ENCODE measurements at regions not wholly inside any gene's neighbourhood (a gene's known extent, or its start where the extent isn't known, plus 50 kb on each side); places are given as distances from the start of the nearest gene placed in this dataset.

GRCh38 chr14:29169408-29169807, 402.8 kb downstream of the FOXG1 start:
- Histone ChIP-seq H3K4me1 (ENCODE audit: low read depth, poor library complexity, severe bottlenecking) (no peaks in the 10 kb centered on the region), H3K36me3 (ENCODE audit: insufficient read depth) (no peaks in the 10 kb centered on the region), H3K9ac (no peak overlapping the region), H3K79me2 (ENCODE audit: insufficient read depth, low read depth) (no peaks in the 10 kb centered on the region), H3K27ac (no peak overlapping the region), H4K20me1 (ENCODE audit: insufficient read depth) (no peaks in the 10 kb centered on the region), H3K4me2 (no peak overlapping the region), H2AFZ (ENCODE audit: low read depth) (no peak overlapping the region), H3K4me3 (IDR thresholded peaks at IDR 0.05; ENCODE audit: insufficient read depth, low read depth, low read length) (no peak overlapping the region), H3K27me3 (ENCODE audit: insufficient read depth, low read depth) (no peaks in the 10 kb centered on the region)
- no peak for TF ChIP-seq CTCF (conservative IDR thresholded peaks at IDR 0.05; ENCODE audit: low read depth, low read length)

- H3K4me3 ChIP-seq (IDR thresholded peaks at IDR 0.05; ENCODE audit: insufficient read depth, low read depth, low read length): no peak overlapping the region
Observed at GRCh38 chr14:29175706-29176105, 409.1 kb downstream of the FOXG1 start.

GRCh38 chr14:29176876-29177275, 410.3 kb downstream of the FOXG1 start:
- Histone ChIP-seq H3K36me3 (ENCODE audit: insufficient read depth) (no peaks in the 10 kb centered on the region), H3K27ac (no peak overlapping the region), H2AFZ (ENCODE audit: low read depth) (no peak overlapping the region), H3K9ac (no peak overlapping the region), H4K20me1 (ENCODE audit: insufficient read depth) (no peaks in the 10 kb centered on the region), H3K79me2 (ENCODE audit: insufficient read depth, low read depth) (no peaks in the 10 kb centered on the region), H3K4me2 (no peak overlapping the region), H3K27me3 (ENCODE audit: insufficient read depth, low read depth) (no peaks in the 10 kb centered on the region), H3K4me3 (IDR thresholded peaks at IDR 0.05; ENCODE audit: insufficient read depth, low read depth, low read length) (no peak overlapping the region), H3K4me1 (ENCODE audit: low read depth, poor library complexity, severe bottlenecking) (no peaks in the 10 kb centered on the region)
- TF ChIP-seq CTCF (conservative IDR thresholded peaks at IDR 0.05; ENCODE audit: low read depth, low read length): no peak

More at GRCh38 chr14:29175706-29176105, 409.1 kb downstream of the FOXG1 start:
- no peak overlapping the region for H3K4me2 ChIP-seq
- no peak for TF ChIP-seq CTCF (conservative IDR thresholded peaks at IDR 0.05; ENCODE audit: low read depth, low read length)
- no peaks in the 10 kb centered on the region for H3K4me1 ChIP-seq (ENCODE audit: low read depth, poor library complexity, severe bottlenecking)
- H3K9ac ChIP-seq: no peak overlapping the region
- no peak overlapping the region for H3K27ac ChIP-seq
- no peaks in the 10 kb centered on the region for H3K36me3 ChIP-seq (ENCODE audit: insufficient read depth)
- H2AFZ ChIP-seq (ENCODE audit: low read depth): no peak overlapping the region
- H3K79me2 ChIP-seq (ENCODE audit: insufficient read depth, low read depth): no peaks in the 10 kb centered on the region
- H4K20me1 ChIP-seq (ENCODE audit: insufficient read depth): no peaks in the 10 kb centered on the region
- no peaks in the 10 kb centered on the region for H3K27me3 ChIP-seq (ENCODE audit: insufficient read depth, low read depth)

GRCh38 chr14:29178971-29179370, 412.4 kb downstream of the FOXG1 start:
- H3K4me2 ChIP-seq: no peak overlapping the region
- no peaks in the 10 kb centered on the region for H3K36me3 ChIP-seq (ENCODE audit: insufficient read depth)
- no peak for TF ChIP-seq CTCF (conservative IDR thresholded peaks at IDR 0.05; ENCODE audit: low read depth, low read length)
- H2AFZ ChIP-seq (ENCODE audit: low read depth): no peak overlapping the region
- no peaks in the 10 kb centered on the region for H3K27me3 ChIP-seq (ENCODE audit: insufficient read depth, low read depth)
- no peak overlapping the region for H3K27ac ChIP-seq
- no peaks in the 10 kb centered on the region for H4K20me1 ChIP-seq (ENCODE audit: insufficient read depth)
- no peak overlapping the region for H3K9ac ChIP-seq
- no peaks in the 10 kb centered on the region for H3K4me1 ChIP-seq (ENCODE audit: low read depth, poor library complexity, severe bottlenecking)
- no peak overlapping the region for H3K4me3 ChIP-seq (IDR thresholded peaks at IDR 0.05; ENCODE audit: insufficient read depth, low read depth, low read length)
- H3K79me2 ChIP-seq (ENCODE audit: insufficient read depth, low read depth): no peaks in the 10 kb centered on the region

Measured in KMS-11 (cell line).